ENCODE measurements at regions not wholly inside any gene's neighbourhood (a gene's known extent, or its start where the extent isn't known, plus 50 kb on each side); places are given as distances from the start of the nearest gene placed in this dataset.
A peak's percentile ranks its signal among the peaks of the same experiment; 100 is the strongest.
"Not testable (repeated sequence)": the region's sequence is repeated elsewhere in the genome, so short reads cannot be mapped to it uniquely, and the experiment has no call there.

DNA sequence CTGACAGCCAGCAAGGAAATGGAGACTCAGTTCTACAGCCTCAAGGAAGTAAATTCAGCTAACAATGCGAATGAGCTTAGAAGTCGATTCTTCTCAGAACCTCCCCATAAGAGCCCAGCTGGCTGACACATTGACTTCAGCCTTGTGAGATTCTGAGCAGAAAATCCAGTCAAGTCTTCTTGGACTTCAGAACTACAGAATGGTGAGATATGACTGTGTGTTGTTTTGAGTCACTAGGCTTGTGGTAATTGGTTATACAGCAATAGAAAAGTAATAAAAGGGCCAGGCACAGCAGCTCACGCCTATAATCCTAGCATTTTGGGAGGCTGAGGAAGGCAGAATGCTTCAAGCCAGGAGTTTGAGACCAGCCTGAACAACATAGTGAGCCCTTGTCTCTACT lies 161.8 kb upstream of the IVNS1ABP start:
- no peaks in the 10 kb centered on the region for H3K36me3 Mint-ChIP-seq
- no peaks in the 10 kb centered on the region for H3K9me3 Mint-ChIP-seq
- no peaks in the 10 kb centered on the region for H3K4me1 Mint-ChIP-seq
- H3K27me3 Mint-ChIP-seq, result peaks cover 0 to 9% (median 5%) of the 10 kb centered on the region in 3 donors
- no peak for DNase-seq
- H3K27ac Mint-ChIP-seq, result peak overlapping the region in 1 of 6 donors; percentile 10
- no peak overlapping the region for H3K4me3 Mint-ChIP-seq
- ATAC-seq (ENCODE audit: low read depth in 2 of 2), result no peak

DNA sequence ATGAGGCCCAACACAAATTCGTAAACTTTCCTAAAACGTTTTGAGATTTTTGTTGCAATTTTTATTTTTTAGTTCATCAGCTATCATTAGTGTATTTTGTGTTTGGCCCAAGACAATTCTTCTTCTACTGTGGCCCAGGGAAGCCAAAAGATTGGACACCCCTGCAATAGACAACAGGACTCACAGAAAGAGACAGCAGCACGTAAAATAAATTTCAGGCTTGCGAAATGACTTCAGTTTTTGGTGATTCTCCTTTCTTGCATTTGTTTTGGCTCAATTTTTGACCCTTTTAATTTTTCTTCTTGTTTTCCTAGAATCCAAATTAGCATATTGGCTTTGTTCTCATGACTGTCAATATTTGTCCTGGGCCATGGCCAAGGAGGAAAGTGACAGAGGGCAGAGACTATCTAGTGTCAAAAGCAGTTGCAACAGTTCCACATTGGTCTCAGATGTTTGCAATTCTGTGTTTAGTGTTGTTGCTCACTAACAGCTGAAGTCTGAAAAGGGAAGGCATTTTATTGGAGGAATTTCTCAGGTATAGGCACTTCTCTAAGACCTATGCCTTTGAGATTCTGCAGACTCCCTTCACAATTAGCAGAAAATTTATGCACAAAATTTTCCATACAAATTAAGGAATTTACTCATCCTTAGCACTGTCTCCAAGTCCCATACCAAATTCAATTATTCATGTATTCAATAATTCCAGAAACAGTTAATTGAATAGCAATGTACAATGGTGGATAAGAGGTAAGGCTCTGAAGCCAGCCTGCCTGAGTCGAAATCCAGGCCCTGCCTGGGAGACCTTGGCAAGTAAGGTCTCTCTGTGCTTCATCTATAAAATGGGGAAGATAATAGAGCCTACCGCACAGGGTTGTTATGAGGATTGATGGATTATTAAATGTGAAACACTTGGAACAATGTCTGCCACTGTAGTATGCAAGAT lies 160.9 kb upstream of the IVNS1ABP start:
- H3K4me1 Mint-ChIP-seq, result no peaks in the 10 kb centered on the region
- H3K4me3 Mint-ChIP-seq, result no peak overlapping the region
- no peak for DNase-seq
- H3K36me3 Mint-ChIP-seq, result no peaks in the 10 kb centered on the region
- H3K27me3 Mint-ChIP-seq, result peaks cover 0 to 9% (median 5%) of the 10 kb centered on the region in 3 donors
- no peaks in the 10 kb centered on the region for H3K9me3 Mint-ChIP-seq
- peak overlapping the region in 1 of 6 donors; percentile 7 for H3K27ac Mint-ChIP-seq
- ATAC-seq (ENCODE audit: low read depth in 2 of 2), result no peak

DNA sequence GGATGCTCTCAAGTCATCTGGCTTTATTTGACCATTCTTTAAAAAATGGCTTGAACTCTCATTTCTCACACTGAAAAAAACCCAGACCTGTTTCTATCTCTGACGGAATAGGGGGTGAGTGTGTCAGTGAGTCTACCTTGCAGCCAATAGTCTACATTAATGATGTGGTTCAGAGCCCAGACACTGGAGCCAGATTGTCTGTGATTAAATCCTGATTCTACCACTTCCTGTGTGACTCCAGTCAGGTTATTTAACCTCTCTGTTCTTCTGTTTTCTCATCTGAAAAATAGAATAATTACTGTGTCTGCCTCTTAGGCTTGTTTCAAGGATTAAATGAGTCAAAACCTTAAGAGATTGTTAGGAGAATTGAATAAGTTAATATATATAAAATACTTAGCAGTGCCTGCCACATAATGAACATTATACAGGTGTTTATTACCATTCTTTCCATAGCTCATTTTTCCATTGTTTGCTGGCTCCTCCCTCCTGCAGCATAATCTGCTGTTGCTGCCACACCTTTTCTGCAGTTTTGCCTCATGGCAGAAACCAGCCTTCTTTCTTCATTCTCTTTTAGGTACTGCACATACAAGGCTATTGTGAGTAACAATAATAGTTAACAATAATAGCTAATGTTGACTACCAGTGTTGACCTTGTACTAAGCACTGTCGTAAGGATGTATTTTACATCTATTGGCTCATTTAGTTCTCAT lies 157.6 kb upstream of the IVNS1ABP start:
- no peak overlapping the region for H3K27ac Mint-ChIP-seq
- H3K27me3 Mint-ChIP-seq, result peaks cover 2 to 9% (median 6%) of the 10 kb centered on the region in 3 donors
- H3K36me3 Mint-ChIP-seq, result no peaks in the 10 kb centered on the region
- peaks cover 0 to 4% (median 0%) of the 10 kb centered on the region in 3 donors for H3K4me1 Mint-ChIP-seq
- no peak for ATAC-seq (ENCODE audit: low read depth in 2 of 2)
- peaks cover 0 to 2% (median 0%) of the 10 kb centered on the region in 7 donors for H3K9me3 Mint-ChIP-seq
- no peak overlapping the region for H3K4me3 Mint-ChIP-seq
- no peak for DNase-seq

DNA sequence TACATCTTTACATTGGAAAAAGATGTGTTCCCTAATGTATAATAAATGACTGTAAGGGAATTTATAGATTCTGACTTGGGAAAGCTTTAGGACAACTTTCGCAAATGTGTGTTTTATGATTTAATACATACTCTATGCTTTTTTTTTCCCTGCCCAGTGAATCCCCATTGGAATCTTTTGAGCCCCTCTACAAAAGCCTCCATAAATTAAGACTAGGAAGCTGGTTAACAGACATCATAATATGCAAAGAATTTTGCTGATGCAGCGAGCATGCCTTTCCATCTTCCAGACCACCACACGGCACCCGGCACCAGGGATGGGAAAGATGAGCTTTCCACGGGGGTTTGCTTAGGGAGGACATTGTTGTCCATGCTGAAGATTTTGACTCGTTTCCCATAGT lies 156.1 kb upstream of the IVNS1ABP start:
- peaks cover 0 to 9% (median 3%) of the 10 kb centered on the region in 3 donors for H3K27me3 Mint-ChIP-seq
- H3K4me1 Mint-ChIP-seq, result peaks cover 0 to 4% (median 0%) of the 10 kb centered on the region in 3 donors
- H3K36me3 Mint-ChIP-seq, result no peaks in the 10 kb centered on the region
- DNase-seq (no peak), ATAC-seq (ENCODE audit: low read depth in 2 of 2) (no peak)
- peaks cover 0 to 2% (median 0%) of the 10 kb centered on the region in 7 donors for H3K9me3 Mint-ChIP-seq
- H3K4me3 Mint-ChIP-seq, result no peak overlapping the region
- H3K27ac Mint-ChIP-seq, result no peak overlapping the region

DNA sequence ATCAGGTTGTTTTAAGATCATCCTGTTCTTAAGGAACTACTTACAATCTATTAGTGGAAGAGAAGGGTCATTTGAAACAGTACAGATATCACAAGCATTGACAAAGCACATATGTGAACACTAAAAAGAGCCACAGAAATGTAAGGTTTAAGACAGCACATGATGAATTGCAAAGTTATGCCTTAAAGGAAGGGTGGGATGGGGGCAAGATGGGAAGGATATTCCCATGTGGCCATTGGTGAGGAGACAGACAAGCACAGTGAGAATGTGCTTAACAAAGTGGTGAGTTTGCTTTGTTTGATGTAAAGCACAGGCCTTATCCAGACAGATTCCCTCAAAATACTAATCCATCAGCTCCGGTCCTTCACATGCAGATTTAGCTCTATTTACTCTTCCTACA lies 151.6 kb upstream of the IVNS1ABP start:
- DNase-seq (no peak), ATAC-seq (ENCODE audit: low read depth in 2 of 2) (no peak)
- peaks cover 0 to 4% (median 0%) of the 10 kb centered on the region in 3 donors for H3K4me1 Mint-ChIP-seq
- H3K9me3 Mint-ChIP-seq, result peaks cover 0 to 2% (median 0%) of the 10 kb centered on the region in 7 donors
- no peaks in the 10 kb centered on the region for H3K36me3 Mint-ChIP-seq
- H3K27me3 Mint-ChIP-seq, result peaks cover 0 to 16% (median 0%) of the 10 kb centered on the region in 3 donors
- no peak overlapping the region for H3K4me3 Mint-ChIP-seq
- H3K27ac Mint-ChIP-seq, result no peak overlapping the region

DNA sequence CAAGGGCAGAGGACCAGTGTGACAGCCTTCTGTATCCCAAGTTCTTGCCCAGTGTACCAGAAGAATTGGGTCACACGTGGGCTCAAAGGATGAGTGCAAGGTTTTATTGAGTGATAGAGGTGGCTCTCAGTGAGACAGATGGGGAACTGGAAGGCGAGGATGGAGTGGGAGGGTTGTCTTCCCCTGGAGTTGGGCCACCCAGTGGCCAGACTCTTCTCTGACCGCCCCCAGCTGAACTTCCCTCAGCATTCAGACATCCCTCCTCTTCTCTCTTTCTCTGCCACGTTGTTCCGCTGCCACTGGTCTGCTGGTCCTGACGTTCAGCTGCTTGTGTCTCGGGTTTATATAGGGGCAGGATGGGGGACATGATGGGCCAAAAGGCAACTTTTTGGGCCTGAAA lies 150.1 kb upstream of the IVNS1ABP start:
- no peak for DNase-seq
- H3K4me1 Mint-ChIP-seq, result peaks cover 0 to 4% (median 0%) of the 10 kb centered on the region in 3 donors
- H3K4me3 Mint-ChIP-seq, result no peak overlapping the region
- no peaks in the 10 kb centered on the region for H3K36me3 Mint-ChIP-seq
- no peak for ATAC-seq (ENCODE audit: low read depth in 2 of 2)
- H3K27me3 Mint-ChIP-seq, result peaks cover 0 to 16% (median 0%) of the 10 kb centered on the region in 3 donors
- peaks cover 0 to 2% (median 0%) of the 10 kb centered on the region in 7 donors for H3K9me3 Mint-ChIP-seq
- no peak overlapping the region for H3K27ac Mint-ChIP-seq

DNA sequence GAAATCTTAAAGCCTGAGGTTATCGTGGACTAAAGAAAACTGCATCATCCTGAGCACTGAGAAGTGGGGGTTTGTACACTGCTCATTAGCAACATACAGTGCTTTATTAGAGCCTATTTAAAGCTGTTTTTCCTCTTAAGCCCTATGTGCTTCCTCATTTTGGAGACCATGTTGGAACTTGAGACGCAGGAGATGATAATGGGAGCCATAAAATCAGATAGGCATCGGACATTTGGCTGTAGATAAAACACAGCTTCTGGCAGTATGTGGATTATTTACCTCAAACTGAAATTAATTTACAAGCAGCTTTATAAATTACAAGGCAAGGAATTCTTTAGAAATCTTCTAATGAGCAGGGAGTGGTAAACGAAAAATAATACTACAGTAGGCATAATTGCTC lies 147.7 kb upstream of the IVNS1ABP start:
- peaks cover 0 to 7% (median 6%) of the 10 kb centered on the region in 3 donors for H3K27me3 Mint-ChIP-seq
- no peak overlapping the region for H3K4me3 Mint-ChIP-seq
- no peaks in the 10 kb centered on the region for H3K9me3 Mint-ChIP-seq
- DNase-seq (no peak), ATAC-seq (ENCODE audit: low read depth in 2 of 2) (no peak)
- H3K36me3 Mint-ChIP-seq, result no peaks in the 10 kb centered on the region
- no peaks in the 10 kb centered on the region for H3K4me1 Mint-ChIP-seq
- no peak overlapping the region for H3K27ac Mint-ChIP-seq

DNA sequence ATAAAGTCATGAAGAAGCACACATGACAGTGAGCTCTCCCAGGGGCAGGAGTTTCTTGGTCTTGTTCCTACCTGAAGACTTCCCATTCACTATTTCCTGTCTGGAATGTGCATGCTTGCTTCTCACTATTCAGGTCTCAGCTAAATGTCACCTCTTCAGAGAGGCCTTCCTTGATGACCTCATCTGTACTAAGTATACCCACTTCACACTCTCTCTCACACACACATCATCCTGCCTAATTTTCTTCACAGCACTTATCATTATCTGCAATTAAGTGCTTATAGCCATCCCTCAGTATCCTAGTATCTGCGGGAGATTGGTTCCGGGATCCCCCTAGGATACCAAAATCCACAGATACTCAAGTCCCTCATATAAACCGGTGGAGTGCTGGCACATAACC lies 146.4 kb upstream of the IVNS1ABP start:
- Mint-ChIP-seq H3K27ac (no peak overlapping the region), H3K27me3 (peaks cover 0 to 9% (median 7%) of the 10 kb centered on the region in 3 donors), H3K4me1 (no peaks in the 10 kb centered on the region), H3K4me3 (no peak overlapping the region), H3K9me3 (peaks cover 0 to 5% (median 0%) of the 10 kb centered on the region in 7 donors), H3K36me3 (no peaks in the 10 kb centered on the region)
- no peak for DNase-seq
- ATAC-seq (ENCODE audit: low read depth in 2 of 2), result no peak

DNA sequence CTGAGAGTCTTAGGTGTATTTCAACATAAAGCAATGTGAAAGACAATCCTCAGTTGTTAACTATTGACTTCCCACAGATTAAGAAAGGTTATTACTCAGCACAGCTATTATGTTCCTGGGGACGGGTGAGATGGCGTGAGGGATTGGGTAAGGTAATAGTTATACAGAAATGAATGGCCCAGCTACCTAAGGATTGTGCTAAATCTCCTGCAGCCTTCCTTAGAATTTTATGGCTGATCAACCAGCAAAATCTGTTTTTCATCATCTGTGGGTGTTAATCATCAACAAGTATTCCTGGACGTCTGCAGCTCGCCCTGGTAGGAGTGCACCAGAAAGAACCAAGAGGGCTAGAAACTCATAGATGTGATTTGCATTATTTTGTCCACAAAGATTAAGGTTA lies 146.0 kb upstream of the IVNS1ABP start:
- ATAC-seq (ENCODE audit: low read depth in 2 of 2), result no peak
- peaks cover 0 to 9% (median 7%) of the 10 kb centered on the region in 3 donors for H3K27me3 Mint-ChIP-seq
- no peaks in the 10 kb centered on the region for H3K36me3 Mint-ChIP-seq
- no peak overlapping the region for H3K27ac Mint-ChIP-seq
- H3K4me1 Mint-ChIP-seq, result no peaks in the 10 kb centered on the region
- H3K9me3 Mint-ChIP-seq, result peaks cover 0 to 5% (median 0%) of the 10 kb centered on the region in 7 donors
- no peak for DNase-seq
- no peak overlapping the region for H3K4me3 Mint-ChIP-seq

DNA sequence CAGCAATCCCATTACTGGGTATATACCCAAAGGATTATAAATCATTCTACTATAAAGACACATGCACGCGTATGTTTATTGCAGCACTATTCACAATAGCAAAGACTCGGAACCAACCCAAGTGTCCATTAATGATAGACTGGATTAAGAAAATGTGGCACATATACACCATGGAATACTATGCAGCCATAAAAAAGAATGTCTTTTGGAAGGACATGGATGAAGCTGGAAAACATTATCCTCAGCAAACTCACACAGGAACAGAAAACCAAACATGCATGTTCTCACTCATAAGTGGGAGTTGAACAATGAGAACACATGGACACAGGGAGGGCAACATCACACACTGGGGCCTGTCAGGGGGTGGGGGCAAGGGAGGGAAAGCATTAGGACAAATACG lies 143.7 kb upstream of the IVNS1ABP start:
- not testable (repeated sequence) for ATAC-seq (ENCODE audit: low read depth in 2 of 2); H3K36me3 Mint-ChIP-seq; DNase-seq; H3K9me3 Mint-ChIP-seq; H3K4me3 Mint-ChIP-seq; H3K4me1 Mint-ChIP-seq; H3K27ac Mint-ChIP-seq
- H3K27me3 Mint-ChIP-seq, result peaks cover 0 to 15% (median 9%) of the 10 kb centered on the region in 3 donors

DNA sequence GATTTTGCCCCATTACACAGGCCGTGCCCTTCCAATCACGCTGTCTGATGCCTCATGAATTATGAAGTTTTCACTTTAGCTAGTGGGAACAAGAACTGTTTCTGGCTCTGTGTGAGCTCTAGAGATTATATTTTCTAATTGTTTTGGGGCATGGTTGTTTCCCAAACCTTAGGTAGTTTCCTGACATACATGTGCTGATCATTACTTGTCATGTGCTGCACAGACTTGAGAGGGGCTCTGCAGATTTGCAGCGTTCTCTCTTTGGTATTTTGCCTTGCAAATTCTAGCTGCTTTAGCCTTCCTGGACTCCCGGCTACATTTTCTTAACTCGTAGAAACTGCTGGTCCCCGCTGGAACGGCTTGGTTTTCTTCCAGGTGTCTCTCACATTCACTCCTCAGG lies 142.1 kb upstream of the IVNS1ABP start:
- no peak overlapping the region for H3K27ac Mint-ChIP-seq
- H3K4me3 Mint-ChIP-seq, result no peak overlapping the region
- DNase-seq, result no peak

DNA sequence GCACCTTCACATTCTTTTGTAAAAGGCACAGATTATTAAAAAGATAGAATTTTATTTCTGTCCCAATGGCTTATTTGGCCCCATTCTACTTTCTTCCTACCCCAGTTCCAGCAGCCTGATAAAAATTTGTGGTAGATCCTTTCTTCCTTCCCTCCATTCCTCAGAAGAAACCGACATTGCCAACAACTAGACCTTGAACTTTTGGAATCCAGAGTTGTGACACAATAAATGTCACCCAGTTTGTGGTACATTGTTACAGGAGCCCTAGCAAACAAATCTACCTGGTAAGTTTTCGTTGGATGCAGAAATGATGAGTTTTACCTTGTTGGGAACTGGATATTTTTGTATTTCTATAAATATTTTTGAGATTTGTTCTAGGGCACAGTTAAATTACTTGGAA lies 141.6 kb upstream of the IVNS1ABP start:
- Mint-ChIP-seq H3K27me3 (peaks cover 0 to 9% (median 8%) of the 10 kb centered on the region in 3 donors), H3K4me3 (no peak overlapping the region), H3K4me1 (no peaks in the 10 kb centered on the region), H3K9me3 (peaks cover 0 to 6% (median 0%) of the 10 kb centered on the region in 7 donors), H3K36me3 (peaks cover 0 to 6% of the 10 kb centered on the region in 2 donors), H3K27ac (no peak overlapping the region)
- DNase-seq (no peak), ATAC-seq (ENCODE audit: low read depth in 2 of 2) (no peak)

More for the DNA sequence above, 142.1 kb upstream of the IVNS1ABP start:
- H3K4me1 Mint-ChIP-seq, result no peaks in the 10 kb centered on the region
- H3K9me3 Mint-ChIP-seq, result peaks cover 0 to 6% (median 0%) of the 10 kb centered on the region in 7 donors
- H3K27me3 Mint-ChIP-seq, result peaks cover 0 to 9% (median 9%) of the 10 kb centered on the region in 3 donors
- H3K36me3 Mint-ChIP-seq, result peaks cover 0 to 6% of the 10 kb centered on the region in 2 donors
- ATAC-seq (ENCODE audit: low read depth in 2 of 2), result no peak

DNA sequence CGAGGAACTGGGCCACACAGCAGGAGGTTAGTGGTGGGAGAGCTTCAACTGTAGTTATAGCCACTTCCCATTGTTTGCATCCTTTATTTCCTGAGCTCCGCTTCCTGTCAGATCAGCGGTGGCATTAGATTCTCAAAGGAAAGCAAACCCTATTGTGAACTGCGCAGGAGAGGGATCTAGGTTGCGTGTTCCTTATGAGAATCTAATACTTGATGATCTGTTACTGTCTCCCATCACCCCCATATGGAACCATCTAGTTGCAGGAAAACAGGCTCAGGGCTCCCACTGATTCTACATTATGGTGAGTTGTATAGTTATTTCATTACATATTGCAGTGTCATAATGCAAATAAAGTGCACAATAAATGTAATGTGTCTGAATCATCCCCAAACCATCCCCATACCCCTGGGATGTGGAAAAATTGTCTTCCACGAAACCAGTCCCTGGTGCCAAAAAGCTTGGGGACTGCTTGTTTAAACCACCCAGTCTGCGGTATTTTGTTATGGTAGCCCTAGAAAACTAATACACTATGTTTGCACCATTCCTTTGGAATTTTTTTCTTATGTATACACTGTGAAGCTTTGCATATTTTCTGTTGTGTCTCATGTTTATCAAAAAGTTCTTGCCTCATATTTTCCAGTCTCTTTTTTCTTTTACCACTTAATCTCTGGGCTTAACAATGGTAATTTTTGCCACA lies 136.6 kb upstream of the IVNS1ABP start:
- Mint-ChIP-seq H3K9me3 (peaks cover 0 to 5% (median 0%) of the 10 kb centered on the region in 7 donors), H3K4me1 (no peaks in the 10 kb centered on the region), H3K4me3 (no peak overlapping the region), H3K36me3 (peaks cover 0 to 6% of the 10 kb centered on the region in 2 donors), H3K27me3 (peaks cover 0 to 8% (median 0%) of the 10 kb centered on the region in 3 donors), H3K27ac (no peak overlapping the region)
- DNase-seq (no peak), ATAC-seq (ENCODE audit: low read depth in 2 of 2) (no peak)

All from naive B cell (primary cell).